K562 (cell line): ENCODE measurements at regions not wholly inside any gene's neighbourhood (a gene's known extent, or its start where the extent isn't known, plus 50 kb on each side); places are given as distances from the start of the nearest gene placed in this dataset.

Experiments used
- ATAC-seq: fragments of 200-7000 bp; cut with Tn5 transposase; 3 replicates; pipeline ENCODE4 v1.9.1; 2020; ENCODE audit warnings: moderate library complexity
- BruUV-seq: library from RNA; stranded (reverse); fragments of 400-500 nt; replicated peaks from 2 replicates; lab custom pipeline; 2021; lab: Mats Ljungman, UMichigan
- CTCF ChIA-PET: fragments of 300-600 bp; formaldehyde crosslinking; extraction: SDS; loops from one replicate; lab custom pipeline; 2021; ENCODE audit warnings: low intra/inter-chr PET ratio; lab: Yijun Ruan, JAX
- POLR2A ChIA-PET: fragments of 300-600, 350-650 bp; sonication (Branson Sonifier 250); formaldehyde crosslinking; extraction: SDS; loops from one replicate; lab custom pipeline; 2021; ENCODE audit warnings: antibody characterized with exemption, inconsistent platforms; lab: Yijun Ruan, JAX
- DNase-seq, 4 experiments: peaks; one replicate each; pipeline versions ENCODE4 v3.0.0 to v3.0.0-alpha.2; 2011 to 2018; ENCODE audit warnings: low spot score in 3 of 4, mixed read lengths in 3 of 4; ENCODE audit errors: extremely low read depth in 1 of 4
- FAIRE-seq: peaks from 2 replicates; lab custom pipeline; 2011; peaks lifted over from hg19 to GRCh38; lab: Jason Lieb, UNC
- H2AFZ ChIP-seq: 2 replicates; pipeline ENCODE4 v1.6.0; 2011; ENCODE audit warnings: low read depth, low read length, control low read depth, inconsistent platforms
- H3K27ac ChIP-seq: fragments of 200-600 bp; 3 replicates; pipeline ENCODE4 v1.8.0; 2011; ENCODE audit warnings: low read depth, mild to moderate bottlenecking, control low read depth, inconsistent platforms, low read length, moderate library complexity, mixed read lengths; ENCODE audit errors: extremely low read depth
- H3K27me3 ChIP-seq, 2 experiments: fragments of 300-600 bp in 1 of 2; 2 replicates in 1 of 2; 3 replicates in 1 of 2; pipeline versions ENCODE4 v1.6.0 to v1.8.0; 2011; ENCODE audit warnings: inconsistent platforms in 2 of 2, low read length in 2 of 2, mild to moderate bottlenecking in 1 of 2, mixed read lengths in 1 of 2, moderate library complexity in 1 of 2; ENCODE audit not compliant: control insufficient read depth in 2 of 2, insufficient read depth in 2 of 2
- H3K36me3 ChIP-seq: fragments of 300-600 bp; 3 replicates; pipeline ENCODE4 v1.8.0; 2011; ENCODE audit warnings: mild to moderate bottlenecking, low read length, inconsistent platforms; ENCODE audit not compliant: control insufficient read depth, insufficient read depth
- H3K4me1 ChIP-seq, 2 experiments: fragments of 200-600 bp in 1 of 2; replicated peaks in 1 of 2; 2 replicates in 1 of 2; 3 replicates in 1 of 2; pipeline versions ENCODE4 v1.5.1 to v1.8.0; 2011; ENCODE audit warnings: inconsistent platforms in 2 of 2, low read length in 2 of 2, mild to moderate bottlenecking in 1 of 2, mixed read lengths in 1 of 2, moderate library complexity in 1 of 2; ENCODE audit not compliant: control insufficient read depth in 2 of 2, insufficient read depth in 2 of 2
- H3K4me2 ChIP-seq: 2 replicates; pipeline ENCODE4 v1.6.1; 2011; ENCODE audit warnings: low read length, control low read depth, inconsistent platforms, mixed read lengths; ENCODE audit not compliant: insufficient read depth
- H3K4me3 ChIP-seq: fragments of 200-600 bp; sonication (generic), shearing (Covaris generic); 2 replicates; pipeline ENCODE4 v1.5.1; 2016; ENCODE audit warnings: control low read depth, inconsistent platforms
- H3K79me2 ChIP-seq: fragments of 200-600 bp; 3 replicates; pipeline ENCODE4 v1.8.0; 2011; ENCODE audit warnings: low read length, inconsistent platforms; ENCODE audit not compliant: control insufficient read depth, insufficient read depth
- H3K9ac ChIP-seq, 2 experiments: 2 replicates each; pipeline versions ENCODE4 v1.6.0 to v1.6.1; 2011; ENCODE audit warnings: low read depth in 2 of 2, low read length in 2 of 2, control low read depth in 1 of 2, inconsistent platforms in 1 of 2, mild to moderate bottlenecking in 1 of 2, mixed read lengths in 1 of 2; ENCODE audit not compliant: insufficient read depth in 1 of 2
- H3K9me1 ChIP-seq: one replicate; pipeline ENCODE4 v1.6.0; 2011; ENCODE audit warnings: inconsistent platforms, mild to moderate bottlenecking, low read length, moderate library complexity; ENCODE audit not compliant: control insufficient read depth, insufficient read depth
- H3K9me3 ChIP-seq: replicated peaks from 2 replicates; pipeline ENCODE4 v1.5.1; 2011; ENCODE audit warnings: low read depth, low read length, inconsistent platforms; ENCODE audit not compliant: control insufficient read depth, insufficient read depth
- H4K20me1 ChIP-seq: replicated peaks from 2 replicates; pipeline ENCODE4 v1.6.1; 2011; ENCODE audit warnings: low read length, inconsistent platforms, mixed read lengths; ENCODE audit not compliant: control insufficient read depth, insufficient read depth
- ARID1B ChIP-seq: fragments of 450-650 bp; IDR thresholded peaks from 2 replicates; pipeline ENCODE4 v1.6.1; 2016; ENCODE audit warnings: antibody characterized with exemption, mild to moderate bottlenecking, inconsistent platforms
- ASH1L ChIP-seq: fragments of 450-650 bp; IDR thresholded peaks from 2 replicates; pipeline ENCODE4 v1.6.1; 2018; ENCODE audit warnings: borderline replicate concordance, mild to moderate bottlenecking, low read depth; ENCODE audit not compliant: partially characterized antibody
- BRD4 ChIP-seq: fragments of 200-600 bp; sonication (generic); IDR thresholded peaks from 2 replicates; pipeline ENCODE4 v1.6.1; 2017; ENCODE audit warnings: inconsistent platforms
- PREB ChIP-seq: sonication (generic); formaldehyde crosslinking; IDR thresholded peaks from 2 replicates; pipeline ENCODE4 v1.8.1; 2023; ENCODE audit warnings: mild to moderate bottlenecking, missing genetic modification reagents
- RAD21 ChIP-seq, 2 experiments: fragments of 250-450 bp in 1 of 2; fragments of 450-650 bp in 1 of 2; sonication (Bioruptor Pico) in 1 of 2; formaldehyde crosslinking in 1 of 2; IDR thresholded peaks in 1 of 2; conservative IDR thresholded peaks in 1 of 2; 2 replicates each; pipeline versions ENCODE4 v1.4.0 to v1.8.0; 2020 to 2022; ENCODE audit warnings: mild to moderate bottlenecking in 2 of 2, moderate library complexity in 1 of 2
- RBBP5 ChIP-seq: fragments of 200-600 bp; sonication (generic); IDR thresholded peaks from 2 replicates; pipeline ENCODE4 v1.6.1; 2012; ENCODE audit warnings: borderline replicate concordance, mild to moderate bottlenecking, low read length, control low read depth, inconsistent platforms; ENCODE audit not compliant: insufficient read depth, poor library complexity, severe bottlenecking
- RBM17 ChIP-seq: fragments of 200-400 bp; formaldehyde crosslinking; IDR thresholded peaks from 2 replicates; pipeline ENCODE4 v1.6.1; 2017; ENCODE audit warnings: low read depth, mild to moderate bottlenecking, low read length, borderline replicate concordance
- SMARCA4 ChIP-seq: fragments of 450-650 bp; IDR thresholded peaks from 2 replicates; pipeline ENCODE4 v1.6.1; 2016
- TAF1 ChIP-seq: IDR thresholded peaks from 2 replicates; pipeline ENCODE4 v1.6.1; 2011; ENCODE audit warnings: mild to moderate bottlenecking, low read length, moderate library complexity; ENCODE audit not compliant: insufficient read depth, control insufficient read depth, severe bottlenecking; ENCODE audit errors: extremely low read depth
- XRCC4 ChIP-seq: IDR thresholded peaks from one replicate; pipeline ENCODE4 v1.6.1; 2011; ENCODE audit not compliant: insufficient read depth, insufficient read length; ENCODE audit errors: extremely low read depth
- ZNF23 ChIP-seq: fragments of 250-450 bp; sonication (Bioruptor Pico); IDR thresholded peaks from 2 replicates; pipeline ENCODE4 v1.4.0; 2020; ENCODE audit warnings: mild to moderate bottlenecking
- ZNF316 ChIP-seq: fragments of 450-650 bp; IDR thresholded peaks from 2 replicates; pipeline ENCODE4 v1.6.1; 2016
- ZNF445 ChIP-seq: fragments of 250-450 bp; sonication (Bioruptor Pico); IDR thresholded peaks from 2 replicates; pipeline ENCODE4 v1.4.0; 2020; ENCODE audit warnings: low read depth, mild to moderate bottlenecking, moderate library complexity
- ZNF512 ChIP-seq: IDR thresholded peaks from 2 replicates; pipeline ENCODE4 v1.6.1; 2016; ENCODE audit warnings: missing genetic modification characterization, missing compliant biosample characterization
- ZNF707 ChIP-seq: fragments of 250-450 bp; sonication (Bioruptor Pico); conservative IDR thresholded peaks from 2 replicates; pipeline ENCODE4 v1.8.0; 2022; ENCODE audit warnings: inconsistent platforms, mild to moderate bottlenecking, moderate library complexity
- ZNF717 ChIP-seq: fragments of 250-450 bp; sonication (Bioruptor Pico); IDR thresholded peaks from 2 replicates; pipeline ENCODE4 v1.5.0; 2021
- WGBS: fragments of 100-300 bp; shearing (Covaris generic); methylation state at CpG from one replicate; pipeline ENCODE4 v1.1.6; 2016; ENCODE audit warnings: low coverage, mixed read lengths; ENCODE audit not compliant: insufficient coverage; ENCODE audit errors: missing lambda C conversion rate; 5-methylcytosine and 5-hydroxymethylcytosine counted together
- in situ Hi-C: fragments of 300-500 bp; cut with MboI; formaldehyde crosslinking; loops from 4 replicates; pipeline ENCODE4 v1.15.0; 2018; ENCODE audit warnings: inconsistent platforms, mixed read lengths
- intact Hi-C: fragments of 100-400 bp; cut with micrococcal nuclease; formaldehyde crosslinking; loops from 2 replicates; pipeline ENCODE4 v1.14.2; 2022

- intact Hi-C loops (no loop called here), in situ Hi-C loops (loop anchor here (10.0 kb wide), 1 partner anchor 1111 kb away; no protein-coding TSS in a partner anchor)
- no peaks in the 10 kb centered on the region for H3K9me3 ChIP-seq
- no peak overlapping the region for H3K9ac ChIP-seq
- no peak overlapping the region for H3K27ac ChIP-seq
- H3K9me1 ChIP-seq: no peaks in the 10 kb centered on the region
- H3K4me3 ChIP-seq: no peak overlapping the region
- H3K4me1 ChIP-seq: no peaks in the 10 kb centered on the region
- FAIRE-seq (no peak), ATAC-seq (no peak), DNase-seq (no peak)
- H3K36me3 ChIP-seq: no peaks in the 10 kb centered on the region
- no peak overlapping the region for H2AFZ ChIP-seq
- 0% methylated on average over 2 of the region's 2 CpGs for WGBS
- TF ChIP-seq BRD4 (no peak), SMARCA4 (no peak), ASH1L (no peak), PREB (CRISPR knock-in tag) (no peak), ZNF512 (tag) (no peak), RBBP5 (no peak), ZNF316 (no peak), ZNF23 (CRISPR knock-in tag) (no peak), ZNF707 (CRISPR knock-in tag) (no peak), ZNF717 (CRISPR knock-in tag) (no peak), XRCC4 (no peak), RBM17 (no peak), ZNF445 (CRISPR knock-in tag) (no peak), ARID1B (no peak), TAF1 (no peak), RAD21 (CRISPR knock-in tag; conservative IDR thresholded peaks at IDR 0.05 in 1 of 2, IDR thresholded peaks at IDR 0.05 in 1 of 2) (no peak)
- no peaks in the 10 kb centered on the region for H3K79me2 ChIP-seq
- H4K20me1 ChIP-seq: no peaks in the 10 kb centered on the region
- ChIA-PET POLR2A (no interaction called here), CTCF (no interaction called here)
- no peaks in the 10 kb centered on the region for H3K27me3 ChIP-seq
- BruUV-seq: no TSS peak
- no peak overlapping the region for H3K4me2 ChIP-seq
Measured at GRCh38 chrX:35166023-35166422, 223.4 kb downstream of the FAM47B start.
